ENCODE measurements at regions not wholly inside any gene's neighbourhood (a gene's known extent, or its start where the extent isn't known, plus 50 kb on each side); places are given as distances from the start of the nearest gene placed in this dataset.
A peak's percentile ranks its signal among the peaks of the same experiment; 100 is the strongest.

DNA sequence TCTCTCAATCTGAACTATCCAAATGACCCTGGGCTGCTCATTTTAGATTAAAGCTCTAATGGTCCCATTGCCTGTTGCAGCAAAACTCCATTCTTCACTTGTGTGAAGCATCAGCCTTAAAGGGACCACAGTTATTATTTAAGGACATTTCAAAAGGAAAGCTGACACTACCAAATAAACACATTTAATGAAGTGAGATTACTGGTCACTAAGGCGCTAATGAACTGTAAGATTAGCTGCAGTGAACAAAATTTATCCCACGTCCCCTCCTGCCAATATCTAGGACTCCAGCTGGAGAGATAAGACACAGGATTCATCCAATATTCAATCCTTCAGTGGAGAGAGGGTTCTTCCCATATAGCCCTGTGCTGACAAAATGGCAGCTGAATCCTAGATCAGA lies 1029.2 kb upstream of the SEL1L start:
- H3K79me2 ChIP-seq (replicated peaks; ENCODE audit: insufficient read depth, low read length): no peaks in the 10 kb centered on the region
- no peaks in the 10 kb centered on the region for H4K20me1 ChIP-seq (ENCODE audit: insufficient read depth)
- no peaks in the 10 kb centered on the region for H3K36me3 ChIP-seq (ENCODE audit: insufficient read depth, low read length)
- H3K9me2 ChIP-seq (ENCODE audit: insufficient read depth, low read length): no peaks in the 10 kb centered on the region
- no peak overlapping the region for H3K27ac ChIP-seq (ENCODE audit: low read length)
- H3K4me3 ChIP-seq (ENCODE audit: low read length): no peak overlapping the region
- no peaks in the 10 kb centered on the region for H3K9me3 ChIP-seq (ENCODE audit: low read length)
- H2AFZ ChIP-seq (ENCODE audit: low read depth, low read length): no peak overlapping the region
- H3K9ac ChIP-seq (ENCODE audit: low read length): no peak overlapping the region
- H3K27me3 ChIP-seq (ENCODE audit: insufficient read depth, low read depth, low read length): no peaks in the 10 kb centered on the region
- no peak overlapping the region for H3K4me2 ChIP-seq (ENCODE audit: low read length)
- TF ChIP-seq, protein P1, sequence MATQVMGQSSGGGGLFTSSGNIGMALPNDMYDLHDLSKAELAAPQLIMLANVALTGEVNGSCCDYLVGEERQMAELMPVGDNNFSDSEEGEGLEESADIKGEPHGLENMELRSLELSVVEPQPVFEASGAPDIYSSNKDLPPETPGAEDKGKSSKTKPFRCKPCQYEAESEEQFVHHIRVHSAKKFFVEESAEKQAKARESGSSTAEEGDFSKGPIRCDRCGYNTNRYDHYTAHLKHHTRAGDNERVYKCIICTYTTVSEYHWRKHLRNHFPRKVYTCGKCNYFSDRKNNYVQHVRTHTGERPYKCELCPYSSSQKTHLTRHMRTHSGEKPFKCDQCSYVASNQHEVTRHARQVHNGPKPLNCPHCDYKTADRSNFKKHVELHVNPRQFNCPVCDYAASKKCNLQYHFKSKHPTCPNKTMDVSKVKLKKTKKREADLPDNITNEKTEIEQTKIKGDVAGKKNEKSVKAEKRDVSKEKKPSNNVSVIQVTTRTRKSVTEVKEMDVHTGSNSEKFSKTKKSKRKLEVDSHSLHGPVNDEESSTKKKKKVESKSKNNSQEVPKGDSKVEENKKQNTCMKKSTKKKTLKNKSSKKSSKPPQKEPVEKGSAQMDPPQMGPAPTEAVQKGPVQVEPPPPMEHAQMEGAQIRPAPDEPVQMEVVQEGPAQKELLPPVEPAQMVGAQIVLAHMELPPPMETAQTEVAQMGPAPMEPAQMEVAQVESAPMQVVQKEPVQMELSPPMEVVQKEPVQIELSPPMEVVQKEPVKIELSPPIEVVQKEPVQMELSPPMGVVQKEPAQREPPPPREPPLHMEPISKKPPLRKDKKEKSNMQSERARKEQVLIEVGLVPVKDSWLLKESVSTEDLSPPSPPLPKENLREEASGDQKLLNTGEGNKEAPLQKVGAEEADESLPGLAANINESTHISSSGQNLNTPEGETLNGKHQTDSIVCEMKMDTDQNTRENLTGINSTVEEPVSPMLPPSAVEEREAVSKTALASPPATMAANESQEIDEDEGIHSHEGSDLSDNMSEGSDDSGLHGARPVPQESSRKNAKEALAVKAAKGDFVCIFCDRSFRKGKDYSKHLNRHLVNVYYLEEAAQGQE (IDR thresholded peaks at IDR 0.05; ENCODE audit: borderline replicate concordance): no peak
- TF ChIP-seq POLR2AphosphoS5 (IDR thresholded peaks at IDR 0.05): no peak
- TF ChIP-seq SMC3 (conservative IDR thresholded peaks at IDR 0.05; ENCODE audit: poor library complexity): no peak
- TF ChIP-seq EP300 (conservative IDR thresholded peaks at IDR 0.05; ENCODE audit: poor library complexity, severe bottlenecking): no peak
- no peak for TF ChIP-seq EZH2 (IDR thresholded peaks at IDR 0.05; ENCODE audit: borderline replicate concordance, insufficient read depth, low read length, poor library complexity, severe bottlenecking)
- TF ChIP-seq, protein P2, sequence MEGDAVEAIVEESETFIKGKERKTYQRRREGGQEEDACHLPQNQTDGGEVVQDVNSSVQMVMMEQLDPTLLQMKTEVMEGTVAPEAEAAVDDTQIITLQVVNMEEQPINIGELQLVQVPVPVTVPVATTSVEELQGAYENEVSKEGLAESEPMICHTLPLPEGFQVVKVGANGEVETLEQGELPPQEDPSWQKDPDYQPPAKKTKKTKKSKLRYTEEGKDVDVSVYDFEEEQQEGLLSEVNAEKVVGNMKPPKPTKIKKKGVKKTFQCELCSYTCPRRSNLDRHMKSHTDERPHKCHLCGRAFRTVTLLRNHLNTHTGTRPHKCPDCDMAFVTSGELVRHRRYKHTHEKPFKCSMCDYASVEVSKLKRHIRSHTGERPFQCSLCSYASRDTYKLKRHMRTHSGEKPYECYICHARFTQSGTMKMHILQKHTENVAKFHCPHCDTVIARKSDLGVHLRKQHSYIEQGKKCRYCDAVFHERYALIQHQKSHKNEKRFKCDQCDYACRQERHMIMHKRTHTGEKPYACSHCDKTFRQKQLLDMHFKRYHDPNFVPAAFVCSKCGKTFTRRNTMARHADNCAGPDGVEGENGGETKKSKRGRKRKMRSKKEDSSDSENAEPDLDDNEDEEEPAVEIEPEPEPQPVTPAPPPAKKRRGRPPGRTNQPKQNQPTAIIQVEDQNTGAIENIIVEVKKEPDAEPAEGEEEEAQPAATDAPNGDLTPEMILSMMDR (IDR thresholded peaks at IDR 0.05; ENCODE audit: poor library complexity, severe bottlenecking): no peak
- no peak for TF ChIP-seq RAD21 (conservative IDR thresholded peaks at IDR 0.05)
- TF ChIP-seq MXI1 (conservative IDR thresholded peaks at IDR 0.05; ENCODE audit: poor library complexity, severe bottlenecking): no peak
- no peak for TF ChIP-seq TAF1 (IDR thresholded peaks at IDR 0.05; ENCODE audit: low read depth)
- H3F3A ChIP-seq (ENCODE audit: insufficient read depth, low read length, poor library complexity, severe bottlenecking): no peaks in the 10 kb centered on the region

DNA sequence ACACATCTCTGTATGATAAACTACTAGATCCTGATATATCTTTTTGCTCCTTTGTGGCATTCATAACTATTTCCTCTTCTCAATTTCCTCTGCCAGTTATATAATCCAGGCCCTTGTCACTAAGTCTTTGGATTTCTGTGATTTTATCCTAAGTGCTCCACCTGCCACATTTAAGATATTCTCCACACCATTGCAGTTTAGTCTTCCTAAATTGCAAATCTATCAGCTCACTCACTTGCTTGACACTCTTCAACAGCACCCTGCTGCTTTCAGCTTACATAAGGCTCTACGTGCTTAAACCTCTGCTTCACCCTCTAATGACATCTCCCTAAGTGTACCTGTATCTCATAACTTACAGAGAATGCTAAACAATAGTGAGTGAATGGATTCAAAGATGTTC lies 1032.2 kb upstream of the SEL1L start:
- TF ChIP-seq POLR2AphosphoS5 (IDR thresholded peaks at IDR 0.05): peak; percentile 88
- TF ChIP-seq, protein P2 (IDR thresholded peaks at IDR 0.05; ENCODE audit: poor library complexity, severe bottlenecking): no peak
- TF ChIP-seq EZH2 (IDR thresholded peaks at IDR 0.05; ENCODE audit: borderline replicate concordance, insufficient read depth, low read length, poor library complexity, severe bottlenecking): no peak
- TF ChIP-seq, protein P1 (IDR thresholded peaks at IDR 0.05; ENCODE audit: borderline replicate concordance): peak; percentile 100
- peak; percentile 37 for TF ChIP-seq SMC3 (conservative IDR thresholded peaks at IDR 0.05; ENCODE audit: poor library complexity)
- TF ChIP-seq EP300 (conservative IDR thresholded peaks at IDR 0.05; ENCODE audit: poor library complexity, severe bottlenecking): peak; percentile 97
- peak; percentile 20 for TF ChIP-seq RAD21 (conservative IDR thresholded peaks at IDR 0.05)
- no peak for TF ChIP-seq MXI1 (conservative IDR thresholded peaks at IDR 0.05; ENCODE audit: poor library complexity, severe bottlenecking)
- no peak for TF ChIP-seq TAF1 (IDR thresholded peaks at IDR 0.05; ENCODE audit: low read depth)
- no peaks in the 10 kb centered on the region for H3F3A ChIP-seq (ENCODE audit: insufficient read depth, low read length, poor library complexity, severe bottlenecking)
- H3K9ac ChIP-seq (ENCODE audit: low read length): peak overlapping the region; percentile 33
- peak overlapping the region; percentile 78 for H3K27ac ChIP-seq (ENCODE audit: low read length)
- H2AFZ ChIP-seq (ENCODE audit: low read depth, low read length): no peak overlapping the region
- peak overlapping the region; percentile 0 for H3K4me3 ChIP-seq (ENCODE audit: low read length)
- no peaks in the 10 kb centered on the region for H3K79me2 ChIP-seq (replicated peaks; ENCODE audit: insufficient read depth, low read length)
- H4K20me1 ChIP-seq (ENCODE audit: insufficient read depth): no peaks in the 10 kb centered on the region
- H3K4me2 ChIP-seq (ENCODE audit: low read length): no peak overlapping the region
- no peaks in the 10 kb centered on the region for H3K27me3 ChIP-seq (ENCODE audit: insufficient read depth, low read depth, low read length)
- no peaks in the 10 kb centered on the region for H3K9me3 ChIP-seq (ENCODE audit: low read length)
- no peaks in the 10 kb centered on the region for H3K36me3 ChIP-seq (ENCODE audit: insufficient read depth, low read length)
- no peaks in the 10 kb centered on the region for H3K9me2 ChIP-seq (ENCODE audit: insufficient read depth, low read length)
